ENCODE measurements at regions not wholly inside any gene's neighbourhood (a gene's known extent, or its start where the extent isn't known, plus 50 kb on each side); places are given as distances from the start of the nearest gene placed in this dataset.
"Not testable (repeated sequence)": the region's sequence is repeated elsewhere in the genome, so short reads cannot be mapped to it uniquely, and the experiment has no call there.

DNA sequence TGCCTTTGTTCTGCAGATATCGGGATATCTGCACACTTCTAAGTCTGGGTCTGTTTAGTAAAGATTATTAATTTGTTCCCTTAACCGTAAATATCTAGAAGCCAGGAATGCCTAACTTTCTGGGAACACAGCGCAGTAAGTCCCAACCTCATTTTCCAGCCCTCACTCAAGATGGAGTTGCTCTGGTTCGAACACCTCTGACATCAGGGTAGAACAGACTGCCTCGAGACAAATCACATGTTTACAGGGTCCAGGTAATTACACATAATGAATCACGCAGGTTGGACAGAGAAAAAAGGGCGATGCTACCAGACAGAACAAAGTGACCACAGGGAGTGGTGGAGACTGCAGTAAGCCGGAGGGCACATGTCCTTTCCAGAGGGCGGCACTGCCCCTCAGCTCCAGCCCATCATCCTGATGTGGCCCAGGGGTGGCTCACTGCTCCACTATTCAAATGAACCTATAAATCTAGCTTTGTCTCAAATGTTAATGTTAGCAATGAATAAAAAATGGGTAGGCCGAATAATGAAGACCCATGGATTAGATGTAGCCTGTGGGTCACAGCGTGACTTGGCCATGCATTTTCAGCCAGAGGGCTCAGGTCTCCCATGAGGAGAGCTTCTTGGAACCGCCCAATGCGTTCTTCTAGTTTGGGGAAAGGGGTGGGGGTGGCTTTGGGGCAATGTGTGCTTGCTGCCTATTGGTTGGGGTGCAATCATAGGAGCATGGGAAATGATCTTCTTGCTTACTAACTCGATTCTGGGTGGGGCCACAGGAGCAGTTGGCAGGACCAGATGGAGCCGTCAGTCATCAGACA lies 159.0 kb upstream of the SFSWAP start:
- DNase-seq (ENCODE audit: low read depth), result no peak

GRCh38 chr12:131552492-131552863 lies 158.4 kb upstream of the SFSWAP start:
- DNase-seq (ENCODE audit: low read depth), result no peak

GRCh38 chr12:131553096-131553777 lies 157.7 kb upstream of the SFSWAP start:
- DNase-seq (ENCODE audit: low read depth), result no peak

DNA sequence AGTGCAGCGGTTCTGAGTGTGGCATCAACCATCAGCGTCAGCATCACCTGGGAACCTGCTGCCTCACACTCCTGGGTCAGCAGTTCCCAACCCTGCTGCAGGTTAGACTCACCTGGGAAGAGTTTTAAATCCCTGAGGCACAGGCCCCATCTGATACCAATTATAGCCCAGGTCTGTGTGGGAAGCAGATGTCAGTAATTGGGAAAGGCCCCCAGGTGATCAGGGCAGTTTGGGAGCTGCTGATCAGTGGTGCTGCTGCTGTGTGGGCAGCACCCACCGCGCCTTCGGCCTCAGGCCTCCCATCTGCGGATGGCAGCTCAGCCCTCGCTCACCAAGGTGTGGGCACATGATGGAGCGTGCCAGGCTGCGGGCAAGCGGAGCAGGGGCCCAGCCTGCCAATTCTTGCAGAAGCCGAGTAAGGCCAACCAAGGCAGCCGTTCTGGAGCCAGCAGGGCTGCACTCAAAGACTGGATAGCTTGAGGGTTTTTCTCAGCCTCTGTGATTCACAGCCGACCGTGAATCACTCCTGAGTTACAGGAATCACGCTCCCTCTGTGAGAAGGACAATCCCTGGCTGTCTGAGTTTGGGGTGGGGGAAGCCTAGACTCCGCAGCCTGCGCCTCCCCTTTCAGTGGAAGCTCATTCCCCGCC lies 155.6 kb upstream of the SFSWAP start:
- DNase-seq (ENCODE audit: low read depth), result peak; percentile 66

GRCh38 chr12:131555866-131556265 lies 155.0 kb upstream of the SFSWAP start:
- no peak for DNase-seq (ENCODE audit: low read depth)

GRCh38 chr12:131557078-131557709 lies 153.7 kb upstream of the SFSWAP start:
- DNase-seq (ENCODE audit: low read depth), result no peak

GRCh38 chr12:131559517-131560516 lies 151.1 kb upstream of the SFSWAP start:
- no peak for DNase-seq (ENCODE audit: low read depth)

DNA sequence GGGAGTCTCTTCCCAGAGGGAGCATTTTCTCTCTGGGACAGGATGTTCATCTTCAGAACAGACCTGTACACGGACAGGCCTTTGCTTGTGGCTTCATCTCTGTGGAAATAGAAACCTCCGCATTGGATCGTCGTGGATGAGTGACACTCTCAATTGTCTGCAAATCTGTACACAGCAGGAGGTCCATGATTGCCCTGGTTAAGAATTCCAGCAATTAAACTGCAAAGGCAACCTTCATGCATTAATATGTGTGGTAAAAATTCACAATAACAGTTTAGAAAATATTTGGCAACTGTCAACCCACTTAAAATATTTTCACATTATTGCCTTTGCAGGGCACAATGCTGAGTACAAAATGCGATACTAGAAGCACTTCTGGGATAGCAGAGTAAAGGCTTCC lies 149.8 kb upstream of the SFSWAP start:
- DNase-seq (ENCODE audit: low read depth), result no peak

DNA sequence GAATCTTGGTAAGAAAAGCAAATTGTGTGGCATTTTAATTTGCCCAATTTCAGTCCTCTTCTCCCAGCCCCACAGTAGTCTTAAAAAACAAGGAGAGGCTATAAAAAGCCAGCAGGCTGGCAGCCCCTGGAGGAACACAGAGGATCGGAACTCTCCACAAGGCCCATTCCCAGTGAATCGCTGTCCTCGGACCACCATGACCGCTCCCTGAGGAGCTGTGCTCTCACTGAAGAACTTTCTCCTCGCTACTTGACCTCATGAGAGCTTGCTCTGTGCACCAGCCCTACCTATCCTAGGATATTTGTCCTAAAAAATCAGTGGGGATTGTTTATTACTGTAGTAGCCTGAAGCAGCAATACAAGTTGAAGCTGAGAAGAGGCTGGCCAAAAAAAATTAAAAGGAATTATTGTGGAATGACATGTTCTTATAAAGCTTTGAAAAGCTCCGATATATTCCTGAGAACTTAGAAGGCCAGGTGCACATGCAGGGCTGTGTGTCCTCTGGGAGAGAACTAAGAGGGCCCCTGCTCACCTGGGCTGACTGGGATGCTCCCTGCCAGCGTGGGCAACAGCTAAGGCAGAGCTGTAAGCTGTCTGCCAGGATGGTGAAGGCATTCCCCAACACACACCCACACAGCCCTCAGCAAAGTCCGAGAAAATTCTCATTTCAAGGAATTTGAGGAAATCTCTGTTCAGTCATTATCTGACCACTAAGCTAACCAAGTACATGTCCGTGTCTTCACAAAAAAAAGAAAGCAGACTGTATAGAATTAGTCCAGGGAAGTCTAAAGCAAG lies 148.8 kb upstream of the SFSWAP start:
- DNase-seq (ENCODE audit: low read depth), result no peak

DNA sequence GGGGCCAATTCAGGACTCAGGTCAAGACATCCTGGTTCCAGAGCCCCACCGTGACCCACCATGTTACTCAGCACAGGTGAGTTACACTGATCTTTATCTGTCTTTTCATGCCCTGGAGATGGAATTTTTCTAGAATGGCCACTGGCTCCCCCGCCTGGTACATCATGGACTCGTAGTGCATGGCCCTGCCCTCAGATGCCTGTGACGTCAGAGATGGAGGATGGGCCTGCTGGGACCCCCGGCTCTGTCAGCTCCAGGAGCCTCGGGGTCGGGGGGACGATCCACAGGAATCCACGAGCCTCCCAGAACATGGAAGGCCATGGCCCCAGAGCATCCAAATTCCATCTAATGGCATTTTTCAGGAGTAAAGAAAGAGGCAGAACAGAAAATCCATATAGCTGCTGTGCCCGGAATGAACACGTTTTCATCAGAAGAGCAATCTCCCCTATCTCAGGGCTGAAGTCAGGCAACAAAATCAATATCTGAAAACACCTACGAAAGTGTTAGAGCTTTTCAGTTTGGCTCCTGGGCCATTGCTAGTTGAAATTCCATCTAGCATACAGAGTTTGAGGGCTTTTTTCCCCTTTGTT lies 146.7 kb upstream of the SFSWAP start:
- DNase-seq (ENCODE audit: low read depth), result not testable (repeated sequence)

- DNase-seq (ENCODE audit: low read depth), result no peak
These were observed 146.0 kb upstream of the SFSWAP start for GRCh38 chr12:131564845-131565244.

- no peak for DNase-seq (ENCODE audit: low read depth)
These were observed 145.4 kb upstream of the SFSWAP start for GRCh38 chr12:131565267-131566015.

GRCh38 chr12:131568336-131568735 lies 142.6 kb upstream of the SFSWAP start:
- no peak for DNase-seq (ENCODE audit: low read depth)

GRCh38 chr12:131570596-131570995 lies 140.3 kb upstream of the SFSWAP start:
- DNase-seq (ENCODE audit: low read depth), result no peak

DNA sequence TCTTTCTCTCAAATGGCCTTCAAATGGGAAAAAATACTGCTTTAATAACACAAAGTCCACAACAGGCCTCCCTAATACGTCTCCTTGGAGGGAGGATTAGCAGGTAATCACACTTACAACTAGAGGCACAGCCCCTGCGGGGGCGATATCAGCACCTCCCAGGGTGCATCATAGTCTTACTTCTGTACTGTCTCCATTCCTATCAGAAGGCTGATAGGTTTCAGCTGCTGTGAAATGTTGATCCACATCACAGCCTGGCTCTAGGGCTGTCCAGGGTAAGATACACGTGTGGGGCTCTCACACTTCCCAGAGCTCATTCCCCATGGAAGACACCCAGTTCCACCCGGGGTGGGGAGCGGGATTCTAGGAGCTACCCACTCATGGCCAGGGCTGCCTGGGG lies 139.1 kb upstream of the SFSWAP start:
- no peak for DNase-seq (ENCODE audit: low read depth)

- no peak for DNase-seq (ENCODE audit: low read depth)
These were observed 138.3 kb upstream of the SFSWAP start for GRCh38 chr12:131572626-131573025.

GRCh38 chr12:131573631-131574394 lies 137.1 kb upstream of the SFSWAP start:
- DNase-seq (ENCODE audit: low read depth), result no peak

- DNase-seq (ENCODE audit: low read depth), result no peak
These were observed 136.5 kb upstream of the SFSWAP start for GRCh38 chr12:131574395-131574771.

Measured in M059J (cell line).